ENCODE measurements at regions not wholly inside any gene's neighbourhood (a gene's known extent, or its start where the extent isn't known, plus 50 kb on each side); places are given as distances from the start of the nearest gene placed in this dataset.

DNA sequence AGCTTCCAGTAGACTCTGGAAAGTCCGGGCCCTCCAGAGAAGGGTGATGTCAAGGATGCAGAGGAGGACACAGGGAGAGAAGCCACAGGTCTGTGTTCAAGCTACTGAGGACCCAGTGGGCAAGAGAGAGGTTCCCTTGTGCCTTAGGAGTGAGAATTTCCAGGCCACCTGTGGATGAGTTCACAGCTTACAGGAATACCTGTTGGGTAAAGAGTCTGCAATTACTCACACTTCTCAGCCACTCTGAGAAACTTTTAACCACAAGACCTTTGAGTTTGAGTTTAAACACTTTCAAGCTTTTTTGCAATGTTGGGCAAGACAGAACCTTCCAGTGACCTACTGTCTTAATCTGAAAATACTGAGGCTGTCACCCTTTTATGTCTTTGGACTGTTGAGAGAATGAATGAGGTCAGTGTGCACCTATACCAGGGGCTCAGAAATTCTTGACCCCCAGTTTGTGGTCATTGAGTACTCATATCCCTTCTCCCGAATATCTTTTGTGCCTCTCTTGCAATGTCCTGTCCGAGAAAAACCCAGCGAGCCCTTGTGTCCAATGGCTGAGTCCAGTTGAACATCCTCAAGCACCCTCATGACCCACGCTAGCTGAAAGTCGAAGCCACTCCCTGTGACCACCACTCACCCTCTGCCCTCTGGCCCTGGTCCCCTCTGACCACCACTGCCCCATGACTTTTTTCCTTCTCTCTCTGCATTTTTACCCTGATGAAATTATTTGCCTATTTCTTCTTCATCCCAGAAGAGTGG lies 368.5 kb upstream of the ZNF507 start:
- DNase-seq, result no peak

DNA sequence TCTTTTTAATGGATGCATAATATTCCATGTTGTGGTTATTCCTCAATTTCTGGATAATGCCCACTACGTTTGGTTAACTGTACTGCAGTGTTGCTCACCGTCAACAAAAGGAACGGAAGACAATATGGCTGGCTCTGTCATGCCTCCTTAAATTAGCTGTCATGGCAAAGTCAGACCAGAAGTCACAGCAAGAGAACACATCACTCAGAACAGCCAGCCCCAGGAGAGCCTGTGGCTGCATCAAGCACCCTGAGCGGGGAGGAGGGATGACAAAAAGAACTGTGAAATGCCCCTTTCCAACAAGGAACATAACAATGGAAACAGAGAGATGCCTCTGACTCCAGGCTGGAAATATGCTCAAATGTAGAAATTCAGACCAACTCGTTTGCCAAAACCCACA lies 366.0 kb upstream of the ZNF507 start:
- Histone ChIP-seq H3K36me3 (ENCODE audit: insufficient read depth, low read length) (no peaks in the 10 kb centered on the region), H3K27me3 (ENCODE audit: low read length) (no peaks in the 10 kb centered on the region), H3K9me3 (ENCODE audit: low read length) (no peaks in the 10 kb centered on the region), H3K4me2 (ENCODE audit: low read depth, low read length, poor library complexity, severe bottlenecking) (no peak overlapping the region), H3K4me3 (ENCODE audit: low read length) (no peak overlapping the region), H4K20me1 (ENCODE audit: insufficient read depth, low read depth, low read length) (no peaks in the 10 kb centered on the region), H3K79me2 (ENCODE audit: low read length) (no peaks in the 10 kb centered on the region), H3K27ac (ENCODE audit: low read length) (no peak overlapping the region), H3K9ac (ENCODE audit: low read length) (no peak overlapping the region), H3K9me2 (replicated peaks; ENCODE audit: insufficient read depth, low read length) (no peaks in the 10 kb centered on the region), H3K4me1 (ENCODE audit: low read length) (no peaks in the 10 kb centered on the region), H2AFZ (ENCODE audit: low read length) (no peak overlapping the region)
- no peak for DNase-seq

More for the DNA sequence above, 368.5 kb upstream of the ZNF507 start:
- H4K20me1 ChIP-seq (ENCODE audit: insufficient read depth, low read depth, low read length), result no peaks in the 10 kb centered on the region
- H2AFZ ChIP-seq (ENCODE audit: low read length), result no peak overlapping the region
- no peak overlapping the region for H3K9ac ChIP-seq (ENCODE audit: low read length)
- no peaks in the 10 kb centered on the region for H3K9me3 ChIP-seq (ENCODE audit: low read length)
- no peak overlapping the region for H3K4me3 ChIP-seq (ENCODE audit: low read length)
- no peaks in the 10 kb centered on the region for H3K27me3 ChIP-seq (ENCODE audit: low read length)
- H3K27ac ChIP-seq (ENCODE audit: low read length), result no peak overlapping the region
- H3K4me2 ChIP-seq (ENCODE audit: low read depth, low read length, poor library complexity, severe bottlenecking), result no peak overlapping the region
- no peaks in the 10 kb centered on the region for H3K9me2 ChIP-seq (replicated peaks; ENCODE audit: insufficient read depth, low read length)
- no peaks in the 10 kb centered on the region for H3K4me1 ChIP-seq (ENCODE audit: low read length)
- H3K79me2 ChIP-seq (ENCODE audit: low read length), result no peaks in the 10 kb centered on the region
- H3K36me3 ChIP-seq (ENCODE audit: insufficient read depth, low read length), result no peaks in the 10 kb centered on the region

DNA sequence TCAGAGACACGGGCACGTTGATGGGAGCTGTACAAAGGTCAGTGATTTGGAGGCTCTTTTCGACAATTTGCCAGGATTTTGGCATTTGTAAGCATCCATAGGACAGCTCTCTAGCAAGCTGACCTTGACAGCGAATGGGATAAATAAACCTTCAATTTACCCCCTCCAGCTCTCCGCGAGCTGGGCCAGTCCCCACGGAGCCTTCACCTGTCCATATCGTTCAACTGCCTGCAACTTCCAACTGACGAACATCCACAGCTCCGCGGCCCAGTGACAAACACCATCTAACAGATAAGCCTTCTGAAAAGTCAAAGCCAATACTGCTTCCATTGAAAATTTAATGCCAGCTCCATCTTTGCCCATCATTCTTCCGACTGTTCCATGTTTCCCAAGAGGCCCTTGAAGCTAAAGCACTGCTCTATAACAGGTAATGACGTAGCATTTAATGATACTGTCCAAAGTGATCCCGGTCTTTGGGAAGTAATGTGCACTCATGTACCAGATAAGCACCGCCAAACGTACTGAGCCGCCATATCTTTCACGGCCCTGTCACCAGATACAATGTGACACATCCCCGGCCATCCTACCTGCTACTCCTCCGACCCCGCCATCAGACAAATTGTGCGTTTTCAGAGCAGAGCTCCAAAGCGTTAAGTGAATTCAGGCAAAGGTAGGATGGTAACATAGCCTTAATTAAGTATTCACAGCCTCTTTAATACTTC lies 365.3 kb upstream of the ZNF507 start:
- Histone ChIP-seq H3K27ac (ENCODE audit: low read length) (no peak overlapping the region), H2AFZ (ENCODE audit: low read length) (no peak overlapping the region), H3K27me3 (ENCODE audit: low read length) (no peaks in the 10 kb centered on the region), H3K4me2 (ENCODE audit: low read depth, low read length, poor library complexity, severe bottlenecking) (no peak overlapping the region), H3K4me1 (ENCODE audit: low read length) (no peaks in the 10 kb centered on the region), H3K79me2 (ENCODE audit: low read length) (no peaks in the 10 kb centered on the region), H3K9me3 (ENCODE audit: low read length) (no peaks in the 10 kb centered on the region), H4K20me1 (ENCODE audit: insufficient read depth, low read depth, low read length) (no peaks in the 10 kb centered on the region), H3K36me3 (ENCODE audit: insufficient read depth, low read length) (no peaks in the 10 kb centered on the region), H3K4me3 (ENCODE audit: low read length) (no peak overlapping the region), H3K9ac (ENCODE audit: low read length) (no peak overlapping the region), H3K9me2 (replicated peaks; ENCODE audit: insufficient read depth, low read length) (no peaks in the 10 kb centered on the region)
- DNase-seq, result no peak

DNA sequence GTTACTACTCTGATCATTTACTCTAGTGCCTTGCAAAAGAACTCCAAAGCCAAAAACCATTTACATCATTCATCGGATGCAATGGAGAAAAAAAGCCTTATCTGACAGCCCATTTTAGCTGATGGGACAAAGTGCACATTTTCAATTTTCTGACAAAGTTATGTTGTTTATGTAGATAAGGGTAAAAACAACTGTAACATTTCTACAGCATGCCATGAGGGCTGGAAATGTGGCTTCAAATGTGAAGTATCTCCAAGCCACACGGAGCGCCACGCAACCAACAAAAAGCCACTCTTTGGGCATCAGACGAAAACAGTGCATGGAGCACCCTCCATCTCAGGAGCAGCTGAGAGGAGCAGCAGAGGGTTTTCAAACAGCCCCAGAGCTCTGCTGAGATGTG lies 364.6 kb upstream of the ZNF507 start:
- H3K79me2 ChIP-seq (ENCODE audit: low read length), result no peaks in the 10 kb centered on the region
- H3K4me1 ChIP-seq (ENCODE audit: low read length), result no peaks in the 10 kb centered on the region
- no peaks in the 10 kb centered on the region for H3K9me2 ChIP-seq (replicated peaks; ENCODE audit: insufficient read depth, low read length)
- H3K9ac ChIP-seq (ENCODE audit: low read length), result no peak overlapping the region
- H3K9me3 ChIP-seq (ENCODE audit: low read length), result no peaks in the 10 kb centered on the region
- H3K4me2 ChIP-seq (ENCODE audit: low read depth, low read length, poor library complexity, severe bottlenecking), result no peak overlapping the region
- H2AFZ ChIP-seq (ENCODE audit: low read length), result no peak overlapping the region
- H3K27ac ChIP-seq (ENCODE audit: low read length), result no peak overlapping the region
- no peaks in the 10 kb centered on the region for H4K20me1 ChIP-seq (ENCODE audit: insufficient read depth, low read depth, low read length)
- no peaks in the 10 kb centered on the region for H3K36me3 ChIP-seq (ENCODE audit: insufficient read depth, low read length)
- DNase-seq, result no peak
- H3K27me3 ChIP-seq (ENCODE audit: low read length), result no peaks in the 10 kb centered on the region
- no peak overlapping the region for H3K4me3 ChIP-seq (ENCODE audit: low read length)

DNA sequence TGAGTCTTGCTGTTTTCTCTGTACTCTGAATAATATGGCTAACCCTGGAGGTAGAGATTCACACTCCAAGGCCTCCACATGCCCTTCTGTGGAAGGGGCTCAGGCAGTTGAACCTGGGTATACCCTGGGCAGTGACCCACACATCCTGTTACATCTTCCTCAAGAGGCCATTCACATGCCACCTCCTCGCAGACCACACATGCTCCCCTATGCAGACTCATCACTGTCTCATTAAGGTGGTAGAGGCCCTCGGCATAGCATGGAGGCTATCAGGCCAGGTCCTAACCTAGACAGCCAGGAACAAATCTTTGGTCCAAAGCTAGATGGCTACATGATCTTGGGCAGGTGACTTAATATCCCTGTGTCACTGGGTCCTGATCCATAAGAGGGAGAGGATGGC lies 363.9 kb upstream of the ZNF507 start:
- Histone ChIP-seq H3K4me2 (ENCODE audit: low read depth, low read length, poor library complexity, severe bottlenecking) (no peak overlapping the region), H3K9me3 (ENCODE audit: low read length) (no peaks in the 10 kb centered on the region), H4K20me1 (ENCODE audit: insufficient read depth, low read depth, low read length) (no peaks in the 10 kb centered on the region), H3K27ac (ENCODE audit: low read length) (no peak overlapping the region), H3K79me2 (ENCODE audit: low read length) (no peaks in the 10 kb centered on the region), H2AFZ (ENCODE audit: low read length) (no peak overlapping the region), H3K4me1 (ENCODE audit: low read length) (no peaks in the 10 kb centered on the region), H3K4me3 (ENCODE audit: low read length) (no peak overlapping the region), H3K9ac (ENCODE audit: low read length) (no peak overlapping the region), H3K36me3 (ENCODE audit: insufficient read depth, low read length) (no peaks in the 10 kb centered on the region), H3K9me2 (replicated peaks; ENCODE audit: insufficient read depth, low read length) (no peaks in the 10 kb centered on the region), H3K27me3 (ENCODE audit: low read length) (no peaks in the 10 kb centered on the region)
- no peak for DNase-seq

DNA sequence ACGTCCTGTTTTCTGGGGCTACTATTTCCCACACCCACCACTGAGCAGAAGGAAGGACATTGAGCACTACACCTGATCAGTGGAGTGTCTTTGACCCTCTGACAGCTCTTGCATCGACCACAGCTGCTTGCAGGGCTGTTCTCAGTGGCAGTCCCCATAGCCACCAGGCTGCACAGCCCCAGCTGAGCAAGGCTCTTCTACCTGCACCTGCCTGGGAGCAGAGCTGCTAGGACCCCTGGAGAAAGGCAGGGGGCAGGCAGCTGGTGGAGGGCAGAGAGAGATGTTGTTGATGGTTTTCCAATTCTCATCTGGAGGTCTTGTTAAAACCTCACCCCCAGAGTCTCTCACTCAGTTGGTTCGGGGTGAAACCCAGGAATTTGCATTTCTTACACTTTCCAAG lies 361.8 kb upstream of the ZNF507 start:
- Histone ChIP-seq H3K9ac (ENCODE audit: low read length) (no peak overlapping the region), H3K36me3 (ENCODE audit: insufficient read depth, low read length) (no peaks in the 10 kb centered on the region), H3K9me2 (replicated peaks; ENCODE audit: insufficient read depth, low read length) (no peaks in the 10 kb centered on the region), H3K79me2 (ENCODE audit: low read length) (no peaks in the 10 kb centered on the region), H3K27me3 (ENCODE audit: low read length) (no peaks in the 10 kb centered on the region), H3K27ac (ENCODE audit: low read length) (no peak overlapping the region), H3K4me2 (ENCODE audit: low read depth, low read length, poor library complexity, severe bottlenecking) (no peak overlapping the region), H3K9me3 (ENCODE audit: low read length) (no peaks in the 10 kb centered on the region), H2AFZ (ENCODE audit: low read length) (no peak overlapping the region), H3K4me1 (ENCODE audit: low read length) (no peaks in the 10 kb centered on the region), H4K20me1 (ENCODE audit: insufficient read depth, low read depth, low read length) (no peaks in the 10 kb centered on the region), H3K4me3 (ENCODE audit: low read length) (no peak overlapping the region)
- no peak for DNase-seq

DNA sequence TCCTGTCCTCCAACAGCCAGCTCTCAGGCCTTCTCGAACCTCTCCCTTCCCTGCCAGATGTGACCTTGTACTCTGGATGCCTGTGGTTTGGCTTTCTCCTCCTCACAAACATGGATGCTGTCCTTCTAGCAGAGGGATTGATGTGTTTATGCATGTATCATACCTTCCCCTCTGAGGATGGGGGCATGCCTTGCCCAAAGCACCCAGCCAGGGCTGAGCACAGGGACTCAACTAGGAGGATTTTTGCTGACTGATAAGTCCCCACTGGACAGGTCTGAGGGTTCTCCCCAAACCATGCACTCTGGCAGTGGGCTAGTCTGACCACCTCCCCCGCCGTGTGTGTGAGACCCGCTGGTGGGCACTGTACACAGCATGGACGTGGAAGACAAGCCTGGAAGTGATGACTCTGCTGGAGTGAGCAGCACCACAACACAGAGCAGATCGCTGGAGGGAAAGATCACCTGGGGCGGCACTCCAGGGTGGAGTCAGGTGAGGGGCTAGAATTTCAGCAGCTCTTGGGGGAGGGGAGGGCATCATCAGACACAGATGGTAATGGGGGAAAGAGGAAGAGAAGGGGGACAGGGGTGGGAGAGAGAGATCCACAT lies 360.3 kb upstream of the ZNF507 start:
- no peaks in the 10 kb centered on the region for H3K9me2 ChIP-seq (replicated peaks; ENCODE audit: insufficient read depth, low read length)
- H3K27me3 ChIP-seq (ENCODE audit: low read length), result no peaks in the 10 kb centered on the region
- no peak overlapping the region for H3K4me3 ChIP-seq (ENCODE audit: low read length)
- no peaks in the 10 kb centered on the region for H3K9me3 ChIP-seq (ENCODE audit: low read length)
- no peaks in the 10 kb centered on the region for H4K20me1 ChIP-seq (ENCODE audit: insufficient read depth, low read depth, low read length)
- no peak overlapping the region for H3K27ac ChIP-seq (ENCODE audit: low read length)
- H3K79me2 ChIP-seq (ENCODE audit: low read length), result no peaks in the 10 kb centered on the region
- H2AFZ ChIP-seq (ENCODE audit: low read length), result no peak overlapping the region
- no peaks in the 10 kb centered on the region for H3K36me3 ChIP-seq (ENCODE audit: insufficient read depth, low read length)
- H3K4me1 ChIP-seq (ENCODE audit: low read length), result no peaks in the 10 kb centered on the region
- no peak overlapping the region for H3K9ac ChIP-seq (ENCODE audit: low read length)
- DNase-seq, result no peak
- H3K4me2 ChIP-seq (ENCODE audit: low read depth, low read length, poor library complexity, severe bottlenecking), result no peak overlapping the region

DNA sequence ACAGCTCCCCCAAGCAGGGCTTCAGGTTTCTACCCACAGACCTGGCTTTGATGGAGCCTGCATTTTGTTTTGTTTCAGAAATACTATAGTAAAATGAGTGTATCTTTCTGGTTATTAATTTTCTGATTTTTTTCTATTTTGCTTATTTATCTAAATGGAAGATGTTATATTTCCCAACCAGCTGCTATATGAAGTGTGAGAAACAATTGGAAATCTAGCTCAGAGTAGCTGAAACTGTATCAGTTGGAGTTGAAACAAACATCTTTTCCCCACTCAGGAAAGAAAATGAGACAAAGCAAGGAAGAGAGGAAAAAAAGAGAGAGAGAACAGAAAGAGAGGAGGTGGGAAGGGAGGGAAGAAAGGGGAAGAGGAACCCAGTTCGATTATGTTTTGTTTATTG lies 358.5 kb upstream of the ZNF507 start:
- Histone ChIP-seq H3K9me2 (replicated peaks; ENCODE audit: insufficient read depth, low read length) (no peaks in the 10 kb centered on the region), H3K27ac (ENCODE audit: low read length) (no peak overlapping the region), H3K9ac (ENCODE audit: low read length) (no peak overlapping the region), H3K36me3 (ENCODE audit: insufficient read depth, low read length) (no peaks in the 10 kb centered on the region), H3K27me3 (ENCODE audit: low read length) (no peaks in the 10 kb centered on the region), H3K4me1 (ENCODE audit: low read length) (no peaks in the 10 kb centered on the region), H2AFZ (ENCODE audit: low read length) (no peak overlapping the region; the same call in 1 of the 2 replicates), H3K4me2 (ENCODE audit: low read depth, low read length, poor library complexity, severe bottlenecking) (no peak overlapping the region), H3K9me3 (ENCODE audit: low read length) (no peaks in the 10 kb centered on the region), H3K79me2 (ENCODE audit: low read length) (no peaks in the 10 kb centered on the region), H3K4me3 (ENCODE audit: low read length) (no peak overlapping the region), H4K20me1 (ENCODE audit: insufficient read depth, low read depth, low read length) (no peaks in the 10 kb centered on the region)
- DNase-seq, result no peak
